OCI-LY7 (cell line): ENCODE measurements at regions not wholly inside any gene's neighbourhood (a gene's known extent, or its start where the extent isn't known, plus 50 kb on each side); places are given as distances from the start of the nearest gene placed in this dataset.

Source experiments
- BruUV-seq: library from RNA; stranded (reverse); fragments of 400-500 nt; replicated peaks from 2 replicates; lab custom pipeline; 2021; lab: Mats Ljungman, UMichigan
- CTCF ChIA-PET: fragments of 300-600 bp; sonication (Branson Sonifier 250); formaldehyde crosslinking; loops from one replicate; lab custom pipeline; 2022; ENCODE audit warnings: antibody characterized with exemption; ENCODE audit not compliant: unreplicated experiment; lab: Charles Lee
- POLR2A ChIA-PET: fragments of 300-600 bp; sonication (Branson Sonifier 250); formaldehyde crosslinking; loops from one replicate; lab custom pipeline; 2022; ENCODE audit warnings: antibody characterized with exemption; lab: Charles Lee
- DNase-seq: peaks from one replicate; pipeline ENCODE4 v3.0.0-alpha.2; 2015; ENCODE audit warnings: low spot score
- H2AFZ ChIP-seq: fragments of 200-600 bp; sonication (generic), shearing (Covaris generic); 2 replicates; pipeline ENCODE4 v1.6.1; 2014; ENCODE audit warnings: mild to moderate bottlenecking, antibody characterized with exemption, low read length, moderate library complexity
- H3K27ac ChIP-seq: fragments of 200-600 bp; sonication (generic); 2 replicates; pipeline ENCODE4 v1.5.1; 2014; ENCODE audit warnings: mixed run types, low read depth, mild to moderate bottlenecking, moderate library complexity, low read length, inconsistent platforms; ENCODE audit not compliant: poor library complexity, severe bottlenecking
- H3K36me3 ChIP-seq: fragments of 200-600 bp; sonication (generic); 2 replicates; pipeline ENCODE4 v1.6.1; 2014; ENCODE audit warnings: mild to moderate bottlenecking, antibody characterized with exemption, low read length, moderate library complexity, mixed read lengths; ENCODE audit not compliant: insufficient read depth
- H3K4me1 ChIP-seq: fragments of 200-600 bp; sonication (generic); 2 replicates; pipeline ENCODE4 v1.5.1; 2014; ENCODE audit warnings: mild to moderate bottlenecking, low read length; ENCODE audit not compliant: insufficient read depth, poor library complexity, severe bottlenecking
- H3K4me2 ChIP-seq: fragments of 200-600 bp; sonication (generic); 2 replicates; pipeline ENCODE4 v1.6.1; 2014; ENCODE audit warnings: mild to moderate bottlenecking, low read length
- H3K4me3 ChIP-seq: fragments of 200-600 bp; sonication (generic); 2 replicates; pipeline ENCODE4 v1.5.1; 2014; ENCODE audit warnings: mild to moderate bottlenecking, low read depth, low read length; ENCODE audit not compliant: poor library complexity, severe bottlenecking
- H3K79me2 ChIP-seq: fragments of 200-600 bp; sonication (generic); 2 replicates; pipeline ENCODE4 v1.6.1; 2016; ENCODE audit warnings: low read depth, mild to moderate bottlenecking, low read length, moderate library complexity, mixed read lengths; ENCODE audit not compliant: insufficient read depth
- H3K9me2 ChIP-seq: fragments of 200-600 bp; sonication (generic); 2 replicates; pipeline ENCODE4 v1.6.1; 2016; ENCODE audit warnings: mild to moderate bottlenecking, low read length, mixed read lengths; ENCODE audit not compliant: insufficient read depth
- H3K9me3 ChIP-seq: fragments of 200-600 bp; sonication (generic); 2 replicates; pipeline ENCODE4 v1.6.1; 2014; ENCODE audit warnings: mild to moderate bottlenecking, mixed run types, low read length, mixed read lengths
- H4K20me1 ChIP-seq: fragments of 200-600 bp; sonication (generic); 2 replicates; pipeline ENCODE4 v1.6.1; 2014; ENCODE audit warnings: mild to moderate bottlenecking, antibody characterized with exemption, low read length, moderate library complexity, mixed read lengths; ENCODE audit not compliant: insufficient read depth
- EZH2phosphoT487 ChIP-seq: fragments of 200-600 bp; sonication (generic); IDR thresholded peaks from 2 replicates; pipeline ENCODE4 v1.6.1; 2018; ENCODE audit warnings: low read depth, borderline replicate concordance, mild to moderate bottlenecking, mixed run types, antibody characterized with exemption, low read length, moderate library complexity, mixed read lengths
- intact Hi-C: fragments of 100-400 bp; cut with micrococcal nuclease; formaldehyde crosslinking; loops from one replicate; pipeline ENCODE4 v1.10.0; 2022; ENCODE audit not compliant: unreplicated experiment
- TF ChIP-seq, protein P1 (sequence below): fragments of 200-600 bp; sonication (generic); conservative IDR thresholded peaks from 2 replicates; pipeline ENCODE4 v1.5.1; 2014; ENCODE audit warnings: mild to moderate bottlenecking, antibody characterized with exemption, low read length, moderate library complexity, mixed read lengths

GRCh38 chr5:85716344-85717202 is 901.2 kb upstream of the COX7C start:
- Histone ChIP-seq H3K27ac (no peak overlapping the region), H3K36me3 (no peaks in the 10 kb centered on the region), H3K4me1 (no peaks in the 10 kb centered on the region), H4K20me1 (no peaks in the 10 kb centered on the region), H3K4me2 (no peak overlapping the region), H3K9me3 (no peaks in the 10 kb centered on the region), H3K79me2 (no peaks in the 10 kb centered on the region), H2AFZ (no peak overlapping the region), H3K4me3 (no peak overlapping the region), H3K9me2 (no peaks in the 10 kb centered on the region)
- TF ChIP-seq, protein P1, sequence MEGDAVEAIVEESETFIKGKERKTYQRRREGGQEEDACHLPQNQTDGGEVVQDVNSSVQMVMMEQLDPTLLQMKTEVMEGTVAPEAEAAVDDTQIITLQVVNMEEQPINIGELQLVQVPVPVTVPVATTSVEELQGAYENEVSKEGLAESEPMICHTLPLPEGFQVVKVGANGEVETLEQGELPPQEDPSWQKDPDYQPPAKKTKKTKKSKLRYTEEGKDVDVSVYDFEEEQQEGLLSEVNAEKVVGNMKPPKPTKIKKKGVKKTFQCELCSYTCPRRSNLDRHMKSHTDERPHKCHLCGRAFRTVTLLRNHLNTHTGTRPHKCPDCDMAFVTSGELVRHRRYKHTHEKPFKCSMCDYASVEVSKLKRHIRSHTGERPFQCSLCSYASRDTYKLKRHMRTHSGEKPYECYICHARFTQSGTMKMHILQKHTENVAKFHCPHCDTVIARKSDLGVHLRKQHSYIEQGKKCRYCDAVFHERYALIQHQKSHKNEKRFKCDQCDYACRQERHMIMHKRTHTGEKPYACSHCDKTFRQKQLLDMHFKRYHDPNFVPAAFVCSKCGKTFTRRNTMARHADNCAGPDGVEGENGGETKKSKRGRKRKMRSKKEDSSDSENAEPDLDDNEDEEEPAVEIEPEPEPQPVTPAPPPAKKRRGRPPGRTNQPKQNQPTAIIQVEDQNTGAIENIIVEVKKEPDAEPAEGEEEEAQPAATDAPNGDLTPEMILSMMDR: no peak
- no peak for TF ChIP-seq EZH2phosphoT487
- ChIA-PET POLR2A (interaction anchor here (0.6 kb wide), 2 partner anchors 135 to 1304 kb away, joined by 3 read pairs; no protein-coding TSS in a partner anchor), CTCF (no interaction called here)
- no peak for DNase-seq
- BruUV-seq: no TSS peak
- intact Hi-C loops: no loop called here

DNA sequence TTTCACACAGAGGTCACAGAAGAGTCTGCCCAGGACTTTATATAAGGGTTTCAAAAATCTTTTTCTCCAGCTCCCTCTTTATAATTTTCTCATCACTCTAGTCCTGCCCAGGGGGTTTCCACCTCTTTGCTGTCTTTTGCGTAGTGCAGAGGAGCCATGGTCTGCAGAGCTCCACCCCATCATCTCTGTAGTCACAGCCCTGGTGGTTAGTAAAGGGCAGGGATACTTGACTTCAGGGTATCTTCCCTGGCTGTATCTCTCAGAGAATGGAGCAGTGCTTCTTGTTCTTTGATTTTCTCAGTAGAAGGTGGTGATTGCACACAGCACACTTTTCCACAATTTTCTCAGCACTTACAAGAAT is 900.6 kb upstream of the COX7C start:
- CTCF ChIA-PET: no interaction called here
- Histone ChIP-seq H3K9me3 (no peaks in the 10 kb centered on the region), H3K4me1 (no peaks in the 10 kb centered on the region), H3K36me3 (no peaks in the 10 kb centered on the region), H3K4me3 (no peak overlapping the region), H3K4me2 (no peak overlapping the region), H2AFZ (no peak overlapping the region), H3K9me2 (no peaks in the 10 kb centered on the region), H3K27ac (no peak overlapping the region), H4K20me1 (no peaks in the 10 kb centered on the region), H3K79me2 (no peaks in the 10 kb centered on the region)
- TF ChIP-seq, protein P1: no peak
- TF ChIP-seq EZH2phosphoT487: no peak
- intact Hi-C loops: no loop called here
- DNase-seq: no peak
- no TSS peak for BruUV-seq
- POLR2A ChIA-PET: interaction anchor here (0.6 kb wide), 1 partner anchor 1304 kb away, joined by 3 read pairs; no protein-coding TSS in a partner anchor

GRCh38 chr5:85732185-85732584 is 885.6 kb upstream of the COX7C start:
- no TSS peak for BruUV-seq
- DNase-seq: no peak
- Histone ChIP-seq H2AFZ (no peak overlapping the region), H3K4me3 (no peak overlapping the region), H3K9me2 (no peaks in the 10 kb centered on the region), H3K36me3 (no peaks in the 10 kb centered on the region), H3K27ac (no peak overlapping the region), H3K9me3 (no peaks in the 10 kb centered on the region), H4K20me1 (no peaks in the 10 kb centered on the region), H3K4me2 (no peak overlapping the region), H3K4me1 (no peaks in the 10 kb centered on the region), H3K79me2 (no peaks in the 10 kb centered on the region)
- ChIA-PET CTCF (no interaction called here), POLR2A (no interaction called here)
- TF ChIP-seq EZH2phosphoT487: no peak
- TF ChIP-seq, protein P1: no peak
- intact Hi-C loops: no loop called here
